Lower lobe of right lung (tissue), 2 donors: ENCODE measurements at regions not wholly inside any gene's neighbourhood (a gene's known extent, or its start where the extent isn't known, plus 50 kb on each side); places are given as distances from the start of the nearest gene placed in this dataset.

Experiments
- ATAC-seq, 2 donors: fragments of 200-7000 bp; cut with Tn5 transposase; one replicate each; pipeline ENCODE4 v1.9.1; 2020 to 2022; ENCODE audit warnings: mild to moderate bottlenecking in 2 of 2, moderate library complexity in 2 of 2
- DNase-seq: peaks from one replicate; pipeline ENCODE4 v3.0.0-alpha.2; 2020
- H3K27ac ChIP-seq: fragments of 200-600 bp; one replicate; pipeline ENCODE4 v1.8.0; 2022
- H3K27me3 ChIP-seq: fragments of 200-600 bp; one replicate; pipeline ENCODE4 v1.8.0; 2022; ENCODE audit warnings: low read depth
- H3K36me3 ChIP-seq: fragments of 200-600 bp; one replicate; pipeline ENCODE4 v1.8.0; 2022; ENCODE audit warnings: mild to moderate bottlenecking
- H3K4me1 ChIP-seq: fragments of 200-600 bp; one replicate; pipeline ENCODE4 v1.8.0; 2022
- H3K4me3 ChIP-seq: fragments of 200-600 bp; one replicate; pipeline ENCODE4 v1.8.0; 2022; ENCODE audit warnings: mild to moderate bottlenecking
- H3K9me3 ChIP-seq: fragments of 200-600 bp; one replicate; pipeline ENCODE4 v1.8.0; 2022
- CTCF ChIP-seq: fragments of 200-600 bp; IDR thresholded peaks from one replicate; pipeline ENCODE4 v1.8.0; 2022; ENCODE audit warnings: antibody characterized with exemption, mild to moderate bottlenecking
- intact Hi-C: fragments of 100-400 bp; cut with DNase I; formaldehyde crosslinking; loops from one replicate; pipeline ENCODE4 v1.11.0; 2022
- donor health status: DM: no; HTN: yes; CAD: no; lungs with severe emphysema.

- H3K4me1 ChIP-seq = no peaks in the 10 kb centered on the region
- no peak for DNase-seq
- no peaks in the 10 kb centered on the region for H3K27me3 ChIP-seq
- TF ChIP-seq CTCF = no peak
- H3K4me3 ChIP-seq = no peak overlapping the region
- H3K36me3 ChIP-seq = no peaks in the 10 kb centered on the region
- no peaks in the 10 kb centered on the region for H3K9me3 ChIP-seq
- no peak overlapping the region for H3K27ac ChIP-seq
- intact Hi-C loops = no loop called here
- no peak for ATAC-seq
Measured at GRCh38 chr1:221902961-221903360, 161.1 kb upstream of the DUSP10 start.

- intact Hi-C loops = no loop called here
- TF ChIP-seq CTCF = no peak
Measured at GRCh38 chr1:221900678-221901077, 158.8 kb upstream of the DUSP10 start.

GRCh38 chr1:221897321-221897721, 155.4 kb upstream of the DUSP10 start:
- Histone ChIP-seq H3K4me3 (no peak overlapping the region), H3K4me1 (no peaks in the 10 kb centered on the region), H3K9me3 (no peaks in the 10 kb centered on the region), H3K27ac (no peak overlapping the region), H3K27me3 (no peaks in the 10 kb centered on the region), H3K36me3 (no peaks in the 10 kb centered on the region)
- ATAC-seq (no peak), DNase-seq (no peak)
- intact Hi-C loops = no loop called here
- no peak for TF ChIP-seq CTCF

More at GRCh38 chr1:221900678-221901077, 158.8 kb upstream of the DUSP10 start:
- H3K4me1 ChIP-seq = no peaks in the 10 kb centered on the region
- H3K27ac ChIP-seq = no peak overlapping the region
- H3K4me3 ChIP-seq = no peak overlapping the region
- no peaks in the 10 kb centered on the region for H3K27me3 ChIP-seq
- no peaks in the 10 kb centered on the region for H3K36me3 ChIP-seq
- ATAC-seq = no peak
- no peaks in the 10 kb centered on the region for H3K9me3 ChIP-seq
- no peak for DNase-seq

- no peaks in the 10 kb centered on the region for H3K27me3 ChIP-seq
- no peaks in the 10 kb centered on the region for H3K9me3 ChIP-seq
- no peak overlapping the region for H3K27ac ChIP-seq
- H3K4me1 ChIP-seq = no peaks in the 10 kb centered on the region
- no peak overlapping the region for H3K4me3 ChIP-seq
- no peak for ATAC-seq
- no peaks in the 10 kb centered on the region for H3K36me3 ChIP-seq
- intact Hi-C loops = no loop called here
- no peak for DNase-seq
- TF ChIP-seq CTCF = no peak
Measured at GRCh38 chr1:221892301-221892830, 150.5 kb upstream of the DUSP10 start.

- no peaks in the 10 kb centered on the region for H3K27me3 ChIP-seq
- H3K4me1 ChIP-seq = no peaks in the 10 kb centered on the region
- no peak overlapping the region for H3K27ac ChIP-seq
- TF ChIP-seq CTCF = no peak
- DNase-seq = no peak
- ATAC-seq = no peak
- intact Hi-C loops = no loop called here
- no peak overlapping the region for H3K4me3 ChIP-seq
- no peaks in the 10 kb centered on the region for H3K36me3 ChIP-seq
- no peaks in the 10 kb centered on the region for H3K9me3 ChIP-seq
Measured at GRCh38 chr1:221891708-221892107, 149.8 kb upstream of the DUSP10 start.

- Histone ChIP-seq H3K9me3 (no peaks in the 10 kb centered on the region), H3K4me1 (no peaks in the 10 kb centered on the region), H3K27ac (no peak overlapping the region), H3K36me3 (no peaks in the 10 kb centered on the region), H3K27me3 (no peaks in the 10 kb centered on the region), H3K4me3 (no peak overlapping the region)
- no peak for DNase-seq
- intact Hi-C loops = no loop called here
- ATAC-seq = no peak
- no peak for TF ChIP-seq CTCF
Measured at GRCh38 chr1:221888801-221889200, 146.9 kb upstream of the DUSP10 start.
